SK-N-MC (cell line): ENCODE measurements at regions not wholly inside any gene's neighbourhood (a gene's known extent, or its start where the extent isn't known, plus 50 kb on each side); places are given as distances from the start of the nearest gene placed in this dataset.

Source experiments
- EZH2 ChIP-seq: fragments of 200-600 bp; sonication (generic); IDR thresholded peaks from one replicate; pipeline ENCODE4 v1.6.1; 2017; ENCODE audit warnings: antibody characterized with exemption
- FOXP2 ChIP-seq: optimal IDR thresholded peaks from 2 replicates; pipeline ENCODE3; 2011; ENCODE audit warnings: mild to moderate bottlenecking, moderate library complexity; ENCODE audit not compliant: insufficient read depth; ENCODE audit errors: extremely low read length, control extremely low read depth
- POLR2AphosphoS5 ChIP-seq: IDR thresholded peaks from 2 replicates; pipeline ENCODE4 v1.6.1; 2012; ENCODE audit warnings: mild to moderate bottlenecking, low read depth, low read length, borderline replicate concordance

GRCh38 chr20:51154708-51155690, 132.1 kb upstream of the KCNG1 start:
- TF ChIP-seq POLR2AphosphoS5 (no peak), EZH2 (no peak), FOXP2 (no peak)
